Uterus (tissue), 2 donors: ENCODE measurements at regions not wholly inside any gene's neighbourhood (a gene's known extent, or its start where the extent isn't known, plus 50 kb on each side); places are given as distances from the start of the nearest gene placed in this dataset.
"Not testable (repeated sequence)": the region's sequence is repeated elsewhere in the genome, so short reads cannot be mapped to it uniquely, and the experiment has no call there.

ENCODE experiments used
- POLR2A ChIP-seq, 2 donors: fragments of 450-650 bp; IDR thresholded peaks; one replicate each; pipeline ENCODE4 v1.6.1; 2016; ENCODE audit warnings: antibody characterized with exemption in 2 of 2, mild to moderate bottlenecking in 1 of 2, moderate library complexity in 1 of 2
- TF ChIP-seq, protein P1 (sequence below), 4 experiments: fragments of 200-600 bp in 2 of 4; fragments of 450-650 bp in 2 of 4; sonication (generic) in 2 of 4; IDR thresholded peaks; one replicate each; pipeline ENCODE4 v1.5.1; 2016 to 2019; ENCODE audit warnings: antibody characterized with exemption in 4 of 4, mild to moderate bottlenecking in 2 of 4, moderate library complexity in 1 of 4

DNA sequence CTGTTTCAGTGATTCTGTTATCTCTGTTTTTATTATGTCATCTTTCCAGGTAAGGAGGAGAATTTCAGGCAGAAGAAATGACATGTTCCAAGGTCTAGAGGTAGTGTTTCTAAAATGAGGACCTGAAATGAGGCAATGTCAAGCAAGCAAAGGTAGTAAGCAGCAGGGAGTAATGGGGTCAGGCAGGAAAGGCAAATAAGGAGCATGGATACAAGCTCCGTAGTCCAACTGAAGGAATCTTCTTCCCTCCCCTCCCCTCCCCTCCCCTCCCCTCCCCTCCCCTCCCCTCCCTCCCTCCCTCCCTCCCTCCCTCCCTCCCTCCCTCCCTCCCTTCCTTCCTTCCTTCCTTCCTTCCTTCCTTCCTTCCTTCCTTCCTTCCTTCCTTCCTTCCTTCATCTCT, 240.2 kb upstream of the STXBP6 start:
- TF ChIP-seq, protein P1, sequence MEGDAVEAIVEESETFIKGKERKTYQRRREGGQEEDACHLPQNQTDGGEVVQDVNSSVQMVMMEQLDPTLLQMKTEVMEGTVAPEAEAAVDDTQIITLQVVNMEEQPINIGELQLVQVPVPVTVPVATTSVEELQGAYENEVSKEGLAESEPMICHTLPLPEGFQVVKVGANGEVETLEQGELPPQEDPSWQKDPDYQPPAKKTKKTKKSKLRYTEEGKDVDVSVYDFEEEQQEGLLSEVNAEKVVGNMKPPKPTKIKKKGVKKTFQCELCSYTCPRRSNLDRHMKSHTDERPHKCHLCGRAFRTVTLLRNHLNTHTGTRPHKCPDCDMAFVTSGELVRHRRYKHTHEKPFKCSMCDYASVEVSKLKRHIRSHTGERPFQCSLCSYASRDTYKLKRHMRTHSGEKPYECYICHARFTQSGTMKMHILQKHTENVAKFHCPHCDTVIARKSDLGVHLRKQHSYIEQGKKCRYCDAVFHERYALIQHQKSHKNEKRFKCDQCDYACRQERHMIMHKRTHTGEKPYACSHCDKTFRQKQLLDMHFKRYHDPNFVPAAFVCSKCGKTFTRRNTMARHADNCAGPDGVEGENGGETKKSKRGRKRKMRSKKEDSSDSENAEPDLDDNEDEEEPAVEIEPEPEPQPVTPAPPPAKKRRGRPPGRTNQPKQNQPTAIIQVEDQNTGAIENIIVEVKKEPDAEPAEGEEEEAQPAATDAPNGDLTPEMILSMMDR (IDR thresholded peaks at IDR 0.05) = not testable (repeated sequence)
- not testable (repeated sequence) for TF ChIP-seq POLR2A (IDR thresholded peaks at IDR 0.05)
